ENCODE measurements at regions not wholly inside any gene's neighbourhood (a gene's known extent, or its start where the extent isn't known, plus 50 kb on each side); places are given as distances from the start of the nearest gene placed in this dataset.

- TF ChIP-seq EZH2phosphoT487 (IDR thresholded peaks at IDR 0.05; ENCODE audit: borderline replicate concordance, low read length) = no peak
- TF ChIP-seq, protein P1, sequence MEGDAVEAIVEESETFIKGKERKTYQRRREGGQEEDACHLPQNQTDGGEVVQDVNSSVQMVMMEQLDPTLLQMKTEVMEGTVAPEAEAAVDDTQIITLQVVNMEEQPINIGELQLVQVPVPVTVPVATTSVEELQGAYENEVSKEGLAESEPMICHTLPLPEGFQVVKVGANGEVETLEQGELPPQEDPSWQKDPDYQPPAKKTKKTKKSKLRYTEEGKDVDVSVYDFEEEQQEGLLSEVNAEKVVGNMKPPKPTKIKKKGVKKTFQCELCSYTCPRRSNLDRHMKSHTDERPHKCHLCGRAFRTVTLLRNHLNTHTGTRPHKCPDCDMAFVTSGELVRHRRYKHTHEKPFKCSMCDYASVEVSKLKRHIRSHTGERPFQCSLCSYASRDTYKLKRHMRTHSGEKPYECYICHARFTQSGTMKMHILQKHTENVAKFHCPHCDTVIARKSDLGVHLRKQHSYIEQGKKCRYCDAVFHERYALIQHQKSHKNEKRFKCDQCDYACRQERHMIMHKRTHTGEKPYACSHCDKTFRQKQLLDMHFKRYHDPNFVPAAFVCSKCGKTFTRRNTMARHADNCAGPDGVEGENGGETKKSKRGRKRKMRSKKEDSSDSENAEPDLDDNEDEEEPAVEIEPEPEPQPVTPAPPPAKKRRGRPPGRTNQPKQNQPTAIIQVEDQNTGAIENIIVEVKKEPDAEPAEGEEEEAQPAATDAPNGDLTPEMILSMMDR (IDR thresholded peaks at IDR 0.05; ENCODE audit: low read depth, low read length, poor library complexity, severe bottlenecking) = no peak
Observed at GRCh38 chr2:100670232-100670631, 107.4 kb downstream of the PDCL3 start.
